Left ventricle myocardium inferior (tissue), 1 donor: ENCODE measurements at regions not wholly inside any gene's neighbourhood (a gene's known extent, or its start where the extent isn't known, plus 50 kb on each side); places are given as distances from the start of the nearest gene placed in this dataset.

Experiments used
- DNase-seq: peaks from one replicate; pipeline ENCODE4 v3.0.0-alpha.2; 2020
- H3K27ac ChIP-seq: fragments of 200-600 bp; replicated peaks from 2 replicates; pipeline ENCODE4 v1.8.0; 2021
- H3K27me3 ChIP-seq: fragments of 200-600 bp; 2 replicates; pipeline ENCODE4 v1.8.0; 2021; ENCODE audit warnings: low read depth
- H3K36me3 ChIP-seq: fragments of 200-600 bp; 2 replicates; pipeline ENCODE4 v1.8.0; 2021
- H3K4me1 ChIP-seq: fragments of 200-600 bp; 2 replicates; pipeline ENCODE4 v1.8.0; 2021
- H3K4me3 ChIP-seq: fragments of 200-600 bp; 2 replicates; pipeline ENCODE4 v1.8.0; 2021; ENCODE audit warnings: mild to moderate bottlenecking, moderate library complexity
- H3K9me3 ChIP-seq: fragments of 200-600 bp; replicated peaks from 2 replicates; pipeline ENCODE4 v1.8.0; 2021
- intact Hi-C: fragments of 100-400 bp; cut with micrococcal nuclease; formaldehyde crosslinking; loops from one replicate; pipeline ENCODE4 v1.11.0; 2022
- TF ChIP-seq, protein P1 (sequence below): fragments of 200-600 bp; IDR thresholded peaks from 2 replicates; pipeline ENCODE4 v1.8.0; 2021; ENCODE audit warnings: antibody characterized with exemption, mild to moderate bottlenecking, borderline replicate concordance
- donor health status: DM: no; HTN: yes; CAD: no; lungs with severe emphysema.

DNA sequence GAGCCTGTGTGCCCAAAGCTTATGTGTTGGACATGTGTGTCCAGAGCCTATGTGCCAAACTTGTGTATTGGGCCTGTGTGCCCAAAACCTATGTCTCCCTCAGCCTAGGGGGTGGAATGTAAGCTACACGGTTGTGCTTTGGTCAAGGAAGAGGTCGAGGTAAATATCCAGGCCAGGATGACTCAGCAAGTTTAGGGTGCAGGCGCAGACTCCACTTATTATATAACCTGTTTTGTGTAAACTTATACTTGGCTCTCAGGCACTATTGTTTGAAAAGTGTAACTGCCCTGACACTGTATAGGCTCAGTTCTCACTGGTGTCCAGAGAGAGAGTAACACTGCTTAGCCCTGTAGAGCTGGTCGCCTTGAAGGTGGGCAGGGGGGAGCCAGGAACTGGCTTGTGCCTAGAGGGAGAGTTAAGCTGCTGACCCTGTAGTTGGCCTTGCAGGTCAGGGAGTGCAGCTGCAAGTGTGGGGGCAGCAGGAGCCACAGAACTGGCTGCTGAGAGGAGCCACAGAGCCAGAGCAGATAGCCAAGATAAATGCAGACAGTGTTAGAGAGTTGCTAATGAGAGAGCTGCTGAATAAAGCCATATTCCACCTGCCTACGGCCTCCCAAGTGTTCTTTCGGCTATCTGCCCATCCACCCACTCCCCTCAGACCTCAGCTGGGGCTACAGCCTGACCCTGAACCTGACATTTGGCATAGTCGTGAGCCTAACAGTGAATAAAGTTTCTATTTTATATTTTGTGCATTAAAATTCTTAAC is 517.2 kb upstream of the SLITRK1 start:
- peaks cover 10% of the 10 kb centered on the region for H3K9me3 ChIP-seq

DNA sequence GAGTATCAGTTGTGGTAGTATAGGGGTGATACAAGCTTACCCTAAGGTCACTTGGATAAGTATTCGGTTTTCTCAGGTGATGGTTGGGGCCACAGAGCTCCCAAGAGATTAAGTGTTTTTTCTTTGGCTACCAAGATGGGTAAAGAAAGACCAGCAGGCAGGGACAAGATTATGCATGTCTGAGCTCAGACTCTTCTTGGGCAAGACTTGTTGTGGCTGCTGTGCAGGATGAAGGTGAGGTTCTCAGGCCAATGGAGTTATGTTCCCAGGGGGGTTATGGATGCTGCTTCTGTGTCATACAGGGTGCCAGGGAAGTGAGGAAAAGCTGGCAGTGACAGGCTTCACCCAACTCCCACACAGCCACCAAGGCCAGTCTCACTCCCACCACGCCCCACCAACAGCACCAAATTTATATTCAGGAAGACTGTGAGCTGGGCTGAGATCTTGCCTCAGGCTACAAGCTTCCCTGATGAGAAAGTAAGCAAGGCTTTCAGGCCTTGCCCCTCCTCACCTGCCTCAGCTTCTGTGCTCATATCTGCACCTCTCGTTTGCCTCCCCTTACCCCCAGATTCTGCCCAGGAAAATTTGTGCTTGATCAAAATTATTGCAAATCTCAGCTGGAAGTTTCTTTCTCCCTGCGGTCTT is 511.8 kb upstream of the SLITRK1 start:
- H3K36me3 ChIP-seq: no peaks in the 10 kb centered on the region
- no peaks in the 10 kb centered on the region for H3K27me3 ChIP-seq
- TF ChIP-seq, protein P1, sequence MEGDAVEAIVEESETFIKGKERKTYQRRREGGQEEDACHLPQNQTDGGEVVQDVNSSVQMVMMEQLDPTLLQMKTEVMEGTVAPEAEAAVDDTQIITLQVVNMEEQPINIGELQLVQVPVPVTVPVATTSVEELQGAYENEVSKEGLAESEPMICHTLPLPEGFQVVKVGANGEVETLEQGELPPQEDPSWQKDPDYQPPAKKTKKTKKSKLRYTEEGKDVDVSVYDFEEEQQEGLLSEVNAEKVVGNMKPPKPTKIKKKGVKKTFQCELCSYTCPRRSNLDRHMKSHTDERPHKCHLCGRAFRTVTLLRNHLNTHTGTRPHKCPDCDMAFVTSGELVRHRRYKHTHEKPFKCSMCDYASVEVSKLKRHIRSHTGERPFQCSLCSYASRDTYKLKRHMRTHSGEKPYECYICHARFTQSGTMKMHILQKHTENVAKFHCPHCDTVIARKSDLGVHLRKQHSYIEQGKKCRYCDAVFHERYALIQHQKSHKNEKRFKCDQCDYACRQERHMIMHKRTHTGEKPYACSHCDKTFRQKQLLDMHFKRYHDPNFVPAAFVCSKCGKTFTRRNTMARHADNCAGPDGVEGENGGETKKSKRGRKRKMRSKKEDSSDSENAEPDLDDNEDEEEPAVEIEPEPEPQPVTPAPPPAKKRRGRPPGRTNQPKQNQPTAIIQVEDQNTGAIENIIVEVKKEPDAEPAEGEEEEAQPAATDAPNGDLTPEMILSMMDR: no peak
- no peak overlapping the region for H3K27ac ChIP-seq
- peaks cover 39% of the 10 kb centered on the region for H3K9me3 ChIP-seq
- intact Hi-C loops: no loop called here
- no peaks in the 10 kb centered on the region for H3K4me1 ChIP-seq
- no peak for DNase-seq
- no peak overlapping the region for H3K4me3 ChIP-seq

More for the DNA sequence above, 517.2 kb upstream of the SLITRK1 start:
- Histone ChIP-seq H3K4me3 (no peak overlapping the region), H3K4me1 (no peaks in the 10 kb centered on the region), H3K27ac (no peak overlapping the region), H3K27me3 (no peaks in the 10 kb centered on the region), H3K36me3 (no peaks in the 10 kb centered on the region)
- TF ChIP-seq, protein P1: no peak
- intact Hi-C loops: no loop called here
- DNase-seq: no peak

DNA sequence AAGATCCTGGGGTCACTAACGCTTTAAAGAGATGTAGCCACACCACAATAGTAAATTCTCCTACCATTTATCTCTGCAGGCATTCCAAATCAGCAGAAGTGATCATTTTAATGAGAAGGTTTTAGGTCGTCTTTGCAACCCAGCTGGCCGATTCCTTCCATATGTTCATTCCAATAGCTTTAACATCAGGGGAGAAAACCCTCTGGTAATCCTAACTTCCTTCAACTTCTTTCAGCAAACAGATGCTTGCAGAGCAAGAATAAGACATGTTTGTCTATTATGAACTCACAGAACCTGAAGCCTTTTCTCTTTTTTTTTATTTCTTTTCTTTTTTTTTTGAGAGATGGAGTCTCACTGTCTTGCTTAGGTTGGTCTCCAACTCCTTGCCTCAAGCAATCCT is 498.6 kb upstream of the SLITRK1 start:
- TF ChIP-seq, protein P1: no peak
- DNase-seq: no peak
- no peaks in the 10 kb centered on the region for H3K36me3 ChIP-seq
- H3K27ac ChIP-seq: no peak overlapping the region
- no peak overlapping the region for H3K4me3 ChIP-seq
- no peaks in the 10 kb centered on the region for H3K4me1 ChIP-seq
- intact Hi-C loops: no loop called here
- peaks cover 18% of the 10 kb centered on the region for H3K9me3 ChIP-seq
- H3K27me3 ChIP-seq: no peaks in the 10 kb centered on the region

DNA sequence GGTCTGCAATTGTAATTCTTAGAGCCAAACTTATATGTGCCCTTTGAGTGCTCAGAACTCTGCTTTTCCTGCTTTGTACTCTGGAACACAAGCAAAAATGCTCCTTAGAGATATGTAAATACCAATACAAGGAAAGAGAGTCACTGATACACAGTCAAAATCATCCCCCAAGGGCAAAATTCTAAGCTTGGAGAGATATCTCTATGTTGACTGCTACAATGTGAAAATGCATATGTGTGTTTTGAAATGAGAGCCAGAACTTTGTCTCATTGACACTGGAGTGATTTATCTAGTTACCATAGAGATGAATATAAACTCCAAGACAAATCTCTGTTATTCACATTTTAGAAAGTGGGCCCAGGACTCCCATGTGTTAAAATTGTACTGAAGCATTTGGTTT is 494.8 kb upstream of the SLITRK1 start:
- no peaks in the 10 kb centered on the region for H3K9me3 ChIP-seq
- H3K27me3 ChIP-seq: no peaks in the 10 kb centered on the region
- no peak overlapping the region for H3K4me3 ChIP-seq
- intact Hi-C loops: no loop called here
- no peak overlapping the region for H3K27ac ChIP-seq
- no peaks in the 10 kb centered on the region for H3K4me1 ChIP-seq
- DNase-seq: no peak
- TF ChIP-seq, protein P1: no peak
- no peaks in the 10 kb centered on the region for H3K36me3 ChIP-seq

DNA sequence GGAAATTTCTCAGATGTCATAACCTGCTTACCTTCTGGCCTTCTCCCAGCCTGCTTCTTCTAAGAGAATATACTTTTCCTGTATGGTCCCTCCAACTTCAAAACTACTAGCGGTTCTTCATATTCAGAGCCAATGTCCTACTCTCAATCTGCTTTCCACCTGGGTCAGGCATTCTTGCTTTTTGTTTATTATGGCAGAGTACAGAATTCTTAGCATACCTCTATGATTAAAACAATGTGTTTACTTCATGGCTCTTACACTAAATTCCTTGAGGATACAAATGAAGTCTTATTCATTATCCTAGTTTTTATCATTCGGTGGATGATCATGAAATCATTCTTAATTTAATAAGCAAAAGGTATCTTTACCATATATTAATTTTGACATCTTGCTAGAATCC is 484.2 kb upstream of the SLITRK1 start:
- H3K4me3 ChIP-seq: no peak overlapping the region
- no peaks in the 10 kb centered on the region for H3K27me3 ChIP-seq
- intact Hi-C loops: no loop called here
- no peaks in the 10 kb centered on the region for H3K36me3 ChIP-seq
- TF ChIP-seq, protein P1: no peak
- H3K9me3 ChIP-seq: no peaks in the 10 kb centered on the region
- H3K27ac ChIP-seq: no peak overlapping the region
- H3K4me1 ChIP-seq: no peaks in the 10 kb centered on the region
- DNase-seq: no peak
